Endothelial cell of umbilical vein (primary cell): ENCODE measurements at regions not wholly inside any gene's neighbourhood (a gene's known extent, or its start where the extent isn't known, plus 50 kb on each side); places are given as distances from the start of the nearest gene placed in this dataset.

Experiments used
- BruUV-seq: library from RNA; stranded (reverse); fragments of 400-500 nt; replicated peaks from 2 replicates; lab custom pipeline; 2021; lab: Mats Ljungman, UMichigan
- CTCF ChIA-PET: fragments of 300-600, 350-600 bp; sonication (Branson Sonifier 250); formaldehyde crosslinking; loops from one replicate; lab custom pipeline; 2021; ENCODE audit warnings: antibody characterized with exemption, inconsistent platforms; lab: Charles Lee
- POLR2A ChIA-PET: fragments of 300-600, 350-600 bp; sonication (Branson Sonifier 250); formaldehyde crosslinking; loops from one replicate; lab custom pipeline; 2021; ENCODE audit warnings: antibody characterized with exemption, inconsistent platforms; lab: Charles Lee
- DNase-seq: peaks from one replicate; pipeline ENCODE4 v3.0.0-alpha.2; 2011; ENCODE audit warnings: low read depth, low spot score
- FAIRE-seq: peaks from 2 replicates; lab custom pipeline; 2011; peaks lifted over from hg19 to GRCh38; lab: Jason Lieb, UNC
- H2AFZ ChIP-seq: 2 replicates; pipeline ENCODE4 v1.6.0; 2012; ENCODE audit warnings: low read depth, low read length, control low read depth, inconsistent platforms
- H3K27ac ChIP-seq: 2 replicates; pipeline ENCODE4 v1.5.1; 2011; ENCODE audit warnings: low read depth, mild to moderate bottlenecking, control low read depth, low read length, moderate library complexity; ENCODE audit not compliant: insufficient read depth
- H3K27me3 ChIP-seq, 2 experiments: 2 replicates each; pipeline versions ENCODE4 v1.6.0 to v1.6.1; 2011; ENCODE audit warnings: low read length in 2 of 2, mixed read lengths in 1 of 2; ENCODE audit not compliant: control insufficient read depth in 2 of 2, insufficient read depth in 2 of 2
- H3K36me3 ChIP-seq, 2 experiments: 2 replicates in 1 of 2; 3 replicates in 1 of 2; pipeline ENCODE4 v1.5.1; 2011; ENCODE audit warnings: low read length in 2 of 2, mild to moderate bottlenecking in 1 of 2, moderate library complexity in 1 of 2; ENCODE audit not compliant: control insufficient read depth in 2 of 2, insufficient read depth in 2 of 2; ENCODE audit errors: extremely low read depth in 1 of 2
- H3K4me1 ChIP-seq: 3 replicates; pipeline ENCODE4 v1.5.1; 2011; ENCODE audit warnings: mild to moderate bottlenecking, low read length; ENCODE audit not compliant: control insufficient read depth, insufficient read depth; ENCODE audit errors: extremely low read depth
- H3K4me2 ChIP-seq: 2 replicates; pipeline ENCODE4 v1.6.1; 2011; ENCODE audit warnings: low read length, control low read depth, mixed read lengths; ENCODE audit not compliant: insufficient read depth
- H3K4me3 ChIP-seq, 3 experiments: fragments of 200-600 bp in 1 of 3; sonication (generic), shearing (Covaris generic) in 1 of 3; replicated peaks in 1 of 3; 2 replicates each; pipeline ENCODE4 v1.5.1; 2011 to 2016; ENCODE audit warnings: control low read depth in 3 of 3, low read length in 3 of 3, mild to moderate bottlenecking in 2 of 3, inconsistent platforms in 1 of 3, low read depth in 1 of 3, moderate library complexity in 1 of 3; ENCODE audit not compliant: insufficient read depth in 1 of 3
- H3K79me2 ChIP-seq: 2 replicates; pipeline ENCODE4 v1.6.0; 2012; ENCODE audit warnings: low read length, inconsistent platforms; ENCODE audit not compliant: control insufficient read depth, insufficient read depth
- H3K9ac ChIP-seq: replicated peaks from 2 replicates; pipeline ENCODE3; 2011; ENCODE audit warnings: low read length, control low read depth; ENCODE audit not compliant: insufficient read depth; ENCODE audit errors: extremely low read depth
- H3K9me1 ChIP-seq: replicated peaks from 3 replicates; pipeline ENCODE4 v1.6.0; 2011; ENCODE audit warnings: mild to moderate bottlenecking, low read length; ENCODE audit not compliant: control insufficient read depth, insufficient read depth; ENCODE audit errors: extremely low read depth
- H3K9me3 ChIP-seq: replicated peaks from 2 replicates; pipeline ENCODE4 v1.5.1; 2012; ENCODE audit warnings: low read length, inconsistent platforms; ENCODE audit not compliant: control insufficient read depth, insufficient read depth
- H4K20me1 ChIP-seq: replicated peaks from 2 replicates; pipeline ENCODE3; 2011; ENCODE audit warnings: mild to moderate bottlenecking, low read length; ENCODE audit not compliant: control insufficient read depth, insufficient read depth; ENCODE audit errors: extremely low read depth
- CTCF ChIP-seq, 2 donors: IDR thresholded peaks; 1 replicate in 1 of 2; 2 replicates in 1 of 2; pipeline ENCODE4 v1.5.1; 2011; ENCODE audit warnings: low read length in 2 of 2, mild to moderate bottlenecking in 2 of 2, moderate library complexity in 2 of 2, control low read depth in 1 of 2, inconsistent platforms in 1 of 2, low read depth in 1 of 2; ENCODE audit not compliant: insufficient read depth in 1 of 2; ENCODE audit errors: extremely low read depth in 1 of 2
- EZH2 ChIP-seq: IDR thresholded peaks from 2 replicates; pipeline ENCODE4 v1.6.1; 2012; ENCODE audit warnings: borderline replicate concordance, low read depth, mild to moderate bottlenecking, moderate library complexity, low read length, inconsistent platforms; ENCODE audit not compliant: severe bottlenecking
- FOS ChIP-seq: IDR thresholded peaks from 2 replicates; pipeline ENCODE4 v1.6.1; 2011; ENCODE audit warnings: mild to moderate bottlenecking, low read length, moderate library complexity, borderline replicate concordance; ENCODE audit not compliant: insufficient read depth
- GATA2 ChIP-seq: IDR thresholded peaks from 2 replicates; pipeline ENCODE4 v1.7.0; 2011; ENCODE audit warnings: low read depth, mild to moderate bottlenecking, moderate library complexity, mixed read lengths, low read length; ENCODE audit not compliant: insufficient read length, insufficient read depth
- JUN ChIP-seq: IDR thresholded peaks from 2 replicates; pipeline ENCODE4 v1.6.1; 2011; ENCODE audit warnings: borderline replicate concordance, low read depth; ENCODE audit not compliant: insufficient read length, insufficient read depth
- MAX ChIP-seq: IDR thresholded peaks from 2 replicates; pipeline ENCODE4 v1.6.1; 2011; ENCODE audit not compliant: insufficient read depth, insufficient read length
- MYC ChIP-seq: IDR thresholded peaks from one replicate; pipeline ENCODE4 v1.6.1; 2011; ENCODE audit warnings: mild to moderate bottlenecking, low read depth, low read length
- POLR2A ChIP-seq: IDR thresholded peaks from 2 replicates; pipeline ENCODE4 v1.6.1; 2012; ENCODE audit warnings: low read depth, mild to moderate bottlenecking, control low read depth, low read length
- POLR2AphosphoS5 ChIP-seq: IDR thresholded peaks from 2 replicates; pipeline ENCODE4 v1.6.1; 2012; ENCODE audit warnings: low read depth, mild to moderate bottlenecking, control low read depth, low read length, moderate library complexity; ENCODE audit not compliant: insufficient read depth
- dilution Hi-C: fragments of 300-500 bp; cut with MboI; formaldehyde crosslinking; loops from one replicate; pipeline ENCODE4 v1.15.0; 2019; ENCODE audit warnings: low sequenced_read_pairs; ENCODE audit not compliant: extremely low pct_ligation_motif_present
- intact Hi-C: fragments of 100-400 bp; cut with micrococcal nuclease; formaldehyde crosslinking; loops from one replicate; pipeline ENCODE4 v1.10.0; 2022

GRCh38 chr3:135837977-135838631 lies 127.4 kb upstream of the PPP2R3A start:
- Histone ChIP-seq H3K36me3 (no peaks in the 10 kb centered on the region), H3K27me3 (no peaks in the 10 kb centered on the region), H3K79me2 (no peaks in the 10 kb centered on the region), H4K20me1 (no peaks in the 10 kb centered on the region), H3K4me1 (no peaks in the 10 kb centered on the region), H3K9ac (no peak overlapping the region), H3K4me2 (no peak overlapping the region), H3K27ac (no peak overlapping the region), H2AFZ (no peak overlapping the region), H3K9me1 (no peaks in the 10 kb centered on the region), H3K4me3 (no peak overlapping the region), H3K9me3 (no peaks in the 10 kb centered on the region)
- dilution Hi-C loops: no loop called here
- no TSS peak for BruUV-seq
- ChIA-PET CTCF (no interaction called here), POLR2A (no interaction called here)
- FAIRE-seq (no peak), DNase-seq (no peak)
- TF ChIP-seq GATA2 (no peak), MYC (no peak), POLR2A (no peak)
- intact Hi-C loops: no loop called here

GRCh38 chr3:135840436-135840835 lies 125.1 kb upstream of the PPP2R3A start:
- FAIRE-seq (no peak), DNase-seq (no peak)
- Histone ChIP-seq H3K4me3 (no peak overlapping the region), H3K79me2 (no peaks in the 10 kb centered on the region), H3K27me3 (no peaks in the 10 kb centered on the region), H3K27ac (no peak overlapping the region), H3K4me1 (no peaks in the 10 kb centered on the region), H3K9me3 (no peaks in the 10 kb centered on the region), H3K4me2 (no peak overlapping the region), H2AFZ (no peak overlapping the region), H3K36me3 (no peaks in the 10 kb centered on the region), H3K9me1 (no peaks in the 10 kb centered on the region), H4K20me1 (no peaks in the 10 kb centered on the region), H3K9ac (no peak overlapping the region)
- no TSS peak for BruUV-seq
- dilution Hi-C loops (no loop called here), intact Hi-C loops (no loop called here)
- POLR2A ChIA-PET: no interaction called here
- CTCF ChIA-PET: no interaction called here
- TF ChIP-seq POLR2AphosphoS5 (no peak), FOS (no peak), EZH2 (no peak), CTCF (IDR thresholded peaks at IDR 0.05; ENCODE audit: extremely low read depth in 1 of 2, insufficient read depth in 1 of 2, low read depth in 1 of 2, low read length in 2 of 2) (no peak), MYC (no peak), MAX (no peak), JUN (no peak), GATA2 (no peak), POLR2A (no peak)
